NCI-H146 treated with DMSO at 0.1 percent for 48 hours (cell line): ENCODE measurements at regions not wholly inside any gene's neighbourhood (a gene's known extent, or its start where the extent isn't known, plus 50 kb on each side); places are given as distances from the start of the nearest gene placed in this dataset.
"Not testable (repeated sequence)": the region's sequence is repeated elsewhere in the genome, so short reads cannot be mapped to it uniquely, and the experiment has no call there.

Experiments used
- DNase-seq: peaks from one replicate; lab custom pipeline; 2025; ENCODE audit not compliant: unreplicated experiment; lab: John Stamatoyannopoulos, UW

GRCh38 chr17:20840987-20841865 is 201.6 kb downstream of the USP22 start:
- DNase-seq, result not testable (repeated sequence)

DNA sequence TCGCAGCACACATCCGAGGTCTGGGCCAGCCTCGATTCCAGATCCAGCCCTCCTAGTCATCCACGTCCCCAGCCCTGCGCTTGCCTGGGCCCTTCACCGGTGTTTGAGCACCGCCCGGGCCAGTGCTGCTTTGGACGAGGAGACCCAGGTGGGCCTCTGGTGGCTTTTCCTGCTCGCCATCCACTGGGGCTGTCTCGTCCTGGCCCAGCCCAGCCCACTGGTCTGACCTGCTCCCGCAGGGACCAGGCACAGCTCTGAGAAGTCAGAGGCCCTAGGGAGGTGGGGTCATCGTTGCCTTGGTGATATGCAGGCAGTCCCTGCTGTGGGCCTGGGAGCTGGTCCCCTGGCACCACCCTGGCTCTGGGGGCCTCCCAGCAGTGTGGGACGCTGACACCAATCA is 200.8 kb downstream of the USP22 start:
- not testable (repeated sequence) for DNase-seq

DNA sequence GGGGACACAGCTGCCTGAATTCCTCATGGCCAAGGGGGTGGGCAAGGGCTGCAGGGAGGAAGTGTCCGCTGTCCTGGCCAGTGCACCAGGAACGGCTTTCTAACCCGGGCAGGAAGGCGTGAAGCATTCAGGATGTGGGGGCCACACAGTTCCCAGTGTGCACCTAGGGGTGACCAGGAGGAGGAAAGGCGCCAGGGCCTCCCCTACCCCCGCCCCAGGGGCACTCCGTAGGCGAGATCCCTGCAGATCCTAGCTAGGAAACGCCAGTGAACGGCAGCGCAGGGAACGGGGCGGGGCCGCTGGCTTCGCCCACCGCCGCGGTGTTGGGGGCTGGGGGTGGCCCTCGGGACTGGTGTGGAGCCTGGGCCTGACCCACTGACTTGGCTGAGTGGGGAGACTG is 199.6 kb downstream of the USP22 start:
- not testable (repeated sequence) for DNase-seq

DNA sequence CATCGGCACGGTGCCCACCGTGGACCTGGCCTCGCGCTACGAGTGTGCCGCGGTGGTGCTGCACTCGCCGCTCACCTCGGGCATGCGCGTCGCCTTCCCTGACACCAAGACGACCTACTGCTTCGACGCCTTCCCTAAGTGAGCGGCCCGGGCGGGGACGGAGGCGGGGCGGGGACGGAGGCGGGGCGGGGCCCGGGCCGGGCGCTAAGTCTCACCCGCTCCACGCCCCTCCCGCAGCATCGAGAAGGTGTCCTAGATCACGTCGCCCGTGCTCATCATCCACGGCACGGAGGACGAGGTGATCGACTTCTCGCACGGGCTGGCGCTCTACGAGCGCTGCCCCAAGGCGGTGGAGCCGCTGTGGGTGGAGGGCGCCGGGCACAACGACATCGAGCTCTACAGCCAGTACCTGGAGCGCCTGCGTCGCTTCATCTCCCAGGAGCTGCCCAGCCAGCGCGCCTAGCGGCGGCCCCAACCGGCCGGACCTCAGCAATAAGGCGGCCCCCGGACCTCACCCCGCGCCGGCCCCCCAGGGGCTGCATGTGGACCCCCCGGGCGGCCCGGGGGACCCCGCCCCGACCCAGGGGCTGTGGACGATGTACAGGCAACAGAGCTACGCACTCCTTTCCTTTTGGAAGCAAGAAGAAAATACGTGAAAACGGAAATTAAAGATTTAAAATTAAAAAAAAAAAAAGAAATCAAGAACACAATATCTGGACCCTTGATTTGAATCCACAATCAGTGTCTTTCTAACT is 198.8 kb downstream of the USP22 start:
- DNase-seq, result peak; percentile 19

- not testable (repeated sequence) for DNase-seq
These were observed 193.9 kb downstream of the USP22 start for GRCh38 chr17:20848869-20849443.

DNA sequence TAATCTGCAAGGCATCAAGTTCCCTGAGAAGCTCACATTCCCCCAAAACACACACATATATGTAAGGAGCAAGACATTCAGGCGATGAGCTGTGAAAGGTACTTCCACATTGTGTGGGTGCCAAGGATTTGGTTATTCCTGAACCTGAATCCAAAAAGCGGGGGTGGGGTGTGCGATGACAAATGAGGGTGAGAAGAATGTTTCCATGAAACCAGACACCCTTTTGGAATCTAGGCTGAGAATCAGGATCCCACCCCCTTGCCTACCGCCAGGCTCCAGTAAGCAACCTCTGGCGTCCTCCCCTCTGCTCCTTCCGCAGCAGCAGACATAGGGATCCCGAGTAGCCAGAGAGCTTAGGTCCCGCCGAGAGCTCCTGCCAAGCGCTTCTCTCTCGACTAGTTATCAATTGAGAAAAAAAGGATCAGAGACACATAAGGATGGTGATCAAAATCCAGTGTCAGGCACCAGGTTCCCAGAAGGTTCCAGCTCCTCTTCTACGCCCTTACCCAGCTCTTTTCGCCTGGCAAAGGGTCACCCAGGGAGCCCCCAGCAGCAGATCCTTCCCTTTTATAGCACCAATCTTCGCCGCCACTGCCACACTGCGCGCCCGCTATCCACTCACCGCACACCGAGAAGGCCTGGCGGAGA is 191.1 kb downstream of the USP22 start:
- not testable (repeated sequence) for DNase-seq

DNA sequence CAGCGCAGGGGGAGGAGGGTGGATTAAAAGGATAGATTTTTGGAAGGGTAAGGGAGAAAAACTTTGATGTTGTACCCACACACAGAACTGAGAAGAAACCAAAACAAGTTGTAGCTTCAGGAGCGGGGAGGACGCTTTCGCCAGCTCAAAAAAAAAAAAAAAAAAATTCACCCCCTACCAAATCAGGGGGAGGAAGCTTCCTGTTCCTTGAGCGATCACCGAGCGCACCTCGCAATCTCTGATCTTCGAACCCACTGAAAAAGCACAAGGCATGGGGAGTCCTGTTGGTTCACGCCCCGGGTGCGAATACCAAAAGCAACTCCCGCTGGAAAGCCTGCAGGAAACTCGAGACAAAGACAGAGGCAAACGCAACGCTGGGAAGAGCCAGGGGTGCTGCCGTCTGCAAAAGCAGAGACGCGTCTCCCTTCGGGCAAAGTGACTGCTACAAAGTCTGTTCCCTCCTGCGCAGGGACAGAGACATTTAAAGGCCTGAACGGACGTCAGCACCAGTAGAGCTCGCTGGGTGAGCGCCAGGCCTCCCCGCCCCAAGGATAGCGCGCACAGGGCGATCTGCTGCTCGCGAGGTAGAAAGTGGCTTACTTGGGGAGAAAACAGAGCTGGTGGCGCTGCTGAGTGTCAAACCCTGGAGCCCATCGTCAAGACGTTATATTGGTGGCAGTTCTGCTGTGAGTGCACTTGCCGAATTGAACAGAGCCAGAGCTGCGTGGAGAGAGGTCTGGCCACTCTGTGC is 190.4 kb downstream of the USP22 start:
- peak; percentile 36 for DNase-seq

DNA sequence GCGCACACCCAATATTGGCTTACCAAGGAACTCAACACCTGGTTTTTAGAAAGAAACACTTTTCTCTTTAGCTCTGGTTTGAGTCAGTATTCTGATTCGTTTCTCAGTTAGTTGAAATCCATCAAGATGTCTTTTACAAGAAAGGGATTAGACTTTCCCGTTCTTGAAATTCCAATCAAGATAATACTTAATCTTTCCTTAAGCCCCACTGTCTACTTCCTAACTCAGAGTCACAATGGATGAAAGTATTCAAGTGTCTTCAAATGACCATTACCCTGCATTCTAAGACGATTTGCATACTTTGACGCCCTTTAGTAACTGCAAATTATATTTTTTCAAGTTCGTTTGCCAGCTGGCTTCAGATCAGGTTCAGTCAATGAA is 189.8 kb downstream of the USP22 start:
- no peak for DNase-seq

DNA sequence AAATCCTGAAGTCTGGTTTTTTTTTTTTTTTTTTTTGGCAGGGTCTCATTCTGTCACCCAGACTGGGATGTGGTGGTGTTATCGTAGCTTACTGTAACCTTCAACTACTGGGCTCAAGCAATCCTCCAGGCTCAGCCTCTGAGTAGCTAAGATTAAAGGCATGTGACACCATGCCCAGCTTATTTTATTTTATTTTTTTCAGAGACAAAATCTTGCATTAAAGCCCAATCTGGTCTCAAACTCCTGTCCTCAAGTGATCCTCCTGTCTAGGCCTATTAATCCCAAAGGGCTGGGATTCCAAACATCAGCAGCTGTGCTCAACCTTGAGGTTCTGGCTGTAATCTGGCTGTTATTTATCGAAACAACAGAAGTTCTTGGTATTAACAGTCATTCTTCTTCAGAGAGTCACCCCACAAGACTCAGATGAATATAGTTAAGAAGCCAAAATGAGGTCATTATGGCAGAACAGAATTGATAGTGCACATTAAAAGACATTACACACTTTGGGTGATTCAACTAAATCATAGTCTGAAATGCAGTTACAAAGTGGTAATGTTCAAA is 186.8 kb downstream of the USP22 start:
- not testable (repeated sequence) for DNase-seq

DNA sequence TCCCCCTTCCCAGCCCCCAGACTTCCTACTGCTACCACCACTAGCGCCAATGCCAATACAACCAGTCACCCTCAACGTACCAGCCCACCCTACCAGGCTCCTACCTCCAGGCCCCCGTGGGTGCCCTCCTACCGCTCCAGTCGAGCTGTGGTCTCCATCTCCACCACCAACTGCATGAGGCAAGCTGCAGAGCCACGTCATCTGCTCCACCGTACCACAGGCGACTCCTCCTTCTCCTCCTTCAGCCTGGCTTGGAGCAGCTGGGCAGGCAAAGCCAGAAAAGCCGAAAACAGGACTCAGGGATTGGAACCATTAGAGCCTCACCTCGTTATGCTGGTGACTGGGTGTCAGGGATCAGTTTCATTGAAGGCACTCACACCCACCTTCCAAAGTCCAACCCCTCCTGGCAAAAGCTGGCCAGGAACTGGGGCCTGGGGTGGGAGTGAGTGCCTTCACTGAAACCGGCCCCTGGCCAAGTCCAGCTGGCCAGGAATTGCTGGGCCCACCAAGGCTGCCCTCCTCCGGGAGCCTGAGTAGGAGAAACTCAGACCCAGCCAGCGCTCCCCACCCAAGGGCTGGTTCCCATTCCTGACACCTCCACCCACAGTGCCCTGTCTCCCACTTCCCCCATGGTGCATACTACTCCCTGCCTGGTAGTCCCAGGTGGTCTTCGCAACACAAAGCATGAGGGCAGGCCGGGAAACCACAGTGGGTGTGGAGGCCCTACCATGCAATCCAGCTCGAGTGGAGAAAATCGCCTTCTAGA is 176.2 kb downstream of the USP22 start:
- not testable (repeated sequence) for DNase-seq

- DNase-seq, result not testable (repeated sequence)
These were observed 175.3 kb downstream of the USP22 start for GRCh38 chr17:20867436-20867937.

- not testable (repeated sequence) for DNase-seq
These were observed 174.7 kb downstream of the USP22 start for GRCh38 chr17:20867938-20868661.

GRCh38 chr17:20868662-20869007 is 174.2 kb downstream of the USP22 start:
- DNase-seq, result not testable (repeated sequence)

GRCh38 chr17:20873173-20873572 is 169.6 kb downstream of the USP22 start:
- DNase-seq, result not testable (repeated sequence)

- DNase-seq, result not testable (repeated sequence)
These were observed 169.0 kb downstream of the USP22 start for GRCh38 chr17:20873688-20874328.

DNA sequence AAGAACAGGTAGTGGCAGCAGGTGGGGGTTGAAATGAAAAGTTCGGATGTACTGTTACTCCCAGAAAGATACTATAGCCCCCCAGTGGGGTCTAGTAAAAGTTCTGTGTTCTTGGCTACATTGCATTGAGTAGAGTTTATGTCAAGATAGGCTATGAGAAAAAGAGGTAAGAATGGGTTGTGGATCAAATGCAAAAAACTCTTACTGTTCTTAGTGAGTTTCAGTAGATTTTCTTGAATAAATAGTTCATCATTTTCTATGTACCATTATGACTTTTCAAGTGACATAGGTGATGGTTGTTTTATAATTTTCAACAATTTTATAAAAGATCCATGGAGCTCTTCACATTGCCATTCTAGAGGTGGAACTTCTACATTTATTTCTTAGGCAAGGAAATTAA is 165.4 kb downstream of the USP22 start:
- not testable (repeated sequence) for DNase-seq

DNA sequence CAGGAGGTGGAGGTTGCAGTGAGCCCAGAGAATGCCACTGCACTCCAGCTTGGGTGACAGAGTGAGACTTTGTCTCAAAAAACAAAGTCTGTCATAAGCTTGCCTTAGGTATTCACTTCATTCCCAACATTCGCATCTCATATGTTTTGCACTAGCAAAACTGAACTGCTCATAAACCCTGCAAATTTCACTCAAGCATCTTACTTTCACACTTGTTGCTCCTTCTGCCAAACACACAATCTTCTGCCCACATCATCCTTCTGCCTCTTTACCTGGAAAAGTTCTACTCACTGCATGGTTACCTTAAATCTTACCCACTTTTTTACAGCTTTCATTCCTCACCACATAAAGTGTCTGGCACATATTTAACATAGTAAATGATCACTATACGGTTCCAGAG is 152.5 kb downstream of the USP22 start:
- DNase-seq, result no peak

DNA sequence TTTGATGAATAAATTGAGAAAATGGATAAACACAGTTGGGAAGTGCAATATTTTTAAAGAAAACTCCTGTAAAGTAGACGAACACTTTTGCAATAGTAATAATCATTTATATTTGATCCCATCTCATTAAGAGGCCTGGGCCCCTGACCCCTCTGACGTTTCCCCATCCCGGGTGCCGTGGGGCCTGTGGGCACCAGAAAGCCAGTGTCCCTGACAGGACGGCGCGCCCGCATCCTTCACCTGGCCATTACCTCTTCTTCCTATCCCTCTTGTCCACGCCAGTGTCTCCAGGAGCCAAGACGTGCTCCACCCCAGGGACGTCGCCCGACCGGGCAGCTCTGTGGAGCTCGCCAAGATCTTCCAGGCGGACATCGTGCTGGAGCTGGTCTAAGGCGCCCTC is 147.4 kb downstream of the USP22 start:
- DNase-seq, result not testable (repeated sequence)
